ENCODE measurements at regions not wholly inside any gene's neighbourhood (a gene's known extent, or its start where the extent isn't known, plus 50 kb on each side); places are given as distances from the start of the nearest gene placed in this dataset.
A peak's percentile ranks its signal among the peaks of the same experiment; 100 is the strongest.

GRCh38 chr5:174995827-174996226 is 271.4 kb downstream of the MSX2 start:
- Histone ChIP-seq H3K4me1 (ENCODE audit: control insufficient read depth in 1 of 2, low read depth in 2 of 2) (peaks cover 3 to 21% of the 10 kb centered on the region in 2 donors), H3K36me3 (no peaks in the 10 kb centered on the region), H3K27ac (no peak overlapping the region), H3K27me3 (replicated peaks; ENCODE audit: insufficient read depth) (no peaks in the 10 kb centered on the region), H3K9me3 (no peaks in the 10 kb centered on the region), H3K4me3 (no peak overlapping the region)
- ATAC-seq (ENCODE audit: insufficient number of reproducible peaks, low FRiP score, low read depth) = no peak
- TF ChIP-seq CTCF (IDR thresholded peaks at IDR 0.05) = no peak
- DNase-seq (ENCODE audit: low spot score) = no peak

DNA sequence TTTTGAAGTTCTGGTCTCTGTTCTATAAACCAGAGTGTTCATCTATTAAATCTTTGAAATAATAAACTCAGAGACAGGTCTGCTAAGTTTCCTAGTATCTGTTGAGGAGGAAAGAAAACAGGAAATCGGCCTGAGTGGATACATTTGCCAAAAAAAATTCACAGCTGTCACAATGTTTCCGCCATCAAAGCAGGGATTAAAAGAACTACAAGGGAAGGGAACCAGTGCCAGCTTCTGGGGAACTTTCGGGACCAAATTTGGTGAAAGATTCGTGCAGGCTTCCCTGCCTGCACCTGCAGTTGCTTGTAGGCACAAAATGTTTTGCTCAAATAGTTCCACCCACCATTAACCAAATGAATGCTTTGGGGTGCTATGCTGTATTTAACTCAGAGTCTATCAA is 267.5 kb downstream of the MSX2 start:
- no peaks in the 10 kb centered on the region for H3K27me3 ChIP-seq (replicated peaks; ENCODE audit: insufficient read depth)
- H3K9me3 ChIP-seq = no peaks in the 10 kb centered on the region
- peaks cover 20 to 53% of the 10 kb centered on the region in 2 donors for H3K4me1 ChIP-seq (ENCODE audit: control insufficient read depth in 1 of 2, low read depth in 2 of 2)
- DNase-seq (ENCODE audit: low spot score) (no peak), ATAC-seq (ENCODE audit: insufficient number of reproducible peaks, low FRiP score, low read depth) (no peak)
- TF ChIP-seq CTCF (IDR thresholded peaks at IDR 0.05) = no peak
- peak overlapping the region; percentile 36 to 74 for H3K27ac ChIP-seq
- H3K4me3 ChIP-seq = peak overlapping the region; percentile 54
- no peaks in the 10 kb centered on the region for H3K36me3 ChIP-seq

DNA sequence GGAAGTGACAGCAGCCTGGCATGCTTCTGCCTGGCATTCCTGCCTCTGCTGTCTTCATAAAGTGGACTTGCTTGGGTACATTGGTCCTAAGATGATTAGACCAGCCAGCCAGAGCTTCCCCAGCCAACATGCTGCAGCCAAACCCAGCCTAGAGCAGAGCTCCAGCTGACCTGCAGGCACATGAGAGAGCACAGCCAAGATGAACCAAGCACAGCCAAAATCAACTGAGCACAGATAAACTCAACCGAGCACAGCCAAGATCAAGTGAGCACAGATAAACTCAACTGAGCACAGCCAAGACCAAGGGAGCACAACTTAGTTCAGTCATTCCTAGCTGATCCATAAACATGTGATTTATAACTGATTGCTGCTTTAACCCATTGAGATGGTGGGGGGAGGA is 266.5 kb downstream of the MSX2 start:
- H3K4me3 ChIP-seq = peak overlapping the region; percentile 54
- H3K4me1 ChIP-seq (ENCODE audit: control insufficient read depth in 1 of 2, low read depth in 2 of 2) = peaks cover 22 to 57% of the 10 kb centered on the region in 2 donors
- H3K36me3 ChIP-seq = no peaks in the 10 kb centered on the region
- no peak for TF ChIP-seq CTCF (IDR thresholded peaks at IDR 0.05)
- H3K9me3 ChIP-seq = no peaks in the 10 kb centered on the region
- DNase-seq (ENCODE audit: low spot score) (peak; percentile 21), ATAC-seq (ENCODE audit: insufficient number of reproducible peaks, low FRiP score, low read depth) (peak; percentile 77)
- H3K27ac ChIP-seq = peak overlapping the region in 1 of 2 donors; percentile 74
- no peaks in the 10 kb centered on the region for H3K27me3 ChIP-seq (replicated peaks; ENCODE audit: insufficient read depth)

GRCh38 chr5:174987443-174988012 is 263.1 kb downstream of the MSX2 start:
- Histone ChIP-seq H3K9me3 (no peaks in the 10 kb centered on the region), H3K4me3 (peak overlapping the region; percentile 15), H3K36me3 (no peaks in the 10 kb centered on the region), H3K27me3 (replicated peaks; ENCODE audit: insufficient read depth) (no peaks in the 10 kb centered on the region), H3K27ac (peak overlapping the region; percentile 21 to 64), H3K4me1 (ENCODE audit: control insufficient read depth in 1 of 2, low read depth in 2 of 2) (peaks cover 22 to 53% of the 10 kb centered on the region in 2 donors)
- TF ChIP-seq CTCF (IDR thresholded peaks at IDR 0.05) = no peak
- ATAC-seq (ENCODE audit: insufficient number of reproducible peaks, low FRiP score, low read depth) (peak; percentile 80), DNase-seq (ENCODE audit: low spot score) (no peak)

DNA sequence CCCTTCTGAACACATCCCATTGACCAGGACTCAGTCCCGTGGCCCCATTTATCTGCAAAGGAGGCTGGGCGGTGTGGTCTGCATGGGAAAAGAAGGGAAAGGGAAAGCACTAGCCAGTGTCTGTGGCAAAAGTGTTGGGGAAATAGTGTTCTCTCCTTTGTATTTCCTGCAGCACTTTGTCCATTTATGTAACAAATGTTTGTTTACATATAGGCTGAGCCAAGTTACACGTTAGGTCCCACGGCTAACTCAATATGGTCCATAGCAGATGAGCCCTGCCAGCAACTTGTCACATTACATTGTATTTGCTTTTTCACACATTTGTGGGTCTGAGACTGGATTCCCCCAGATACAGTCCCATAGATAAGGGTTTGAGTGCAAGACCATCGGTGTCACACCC is 260.5 kb downstream of the MSX2 start:
- ATAC-seq (ENCODE audit: insufficient number of reproducible peaks, low FRiP score, low read depth) = no peak
- Histone ChIP-seq H3K4me3 (no peak overlapping the region), H3K4me1 (ENCODE audit: control insufficient read depth in 1 of 2, low read depth in 2 of 2) (peaks cover 11 to 27% of the 10 kb centered on the region in 2 donors), H3K27me3 (replicated peaks; ENCODE audit: insufficient read depth) (no peaks in the 10 kb centered on the region), H3K27ac (no peak overlapping the region), H3K36me3 (no peaks in the 10 kb centered on the region), H3K9me3 (no peaks in the 10 kb centered on the region)
- no peak for DNase-seq (ENCODE audit: low spot score)
- TF ChIP-seq CTCF (IDR thresholded peaks at IDR 0.05) = no peak

Measured in thoracic aorta (tissue), 2 donors.